Tibial nerve (tissue), 3 donors: ENCODE measurements at regions not wholly inside any gene's neighbourhood (a gene's known extent, or its start where the extent isn't known, plus 50 kb on each side); places are given as distances from the start of the nearest gene placed in this dataset.

ENCODE experiments used
- CTCF ChIP-seq, 5 experiments: fragments of 200-600 bp in 3 of 5; fragments of 450-650 bp in 2 of 5; sonication (generic) in 3 of 5; IDR thresholded peaks; one replicate each; pipeline ENCODE4 v1.5.1; 2016 to 2019; ENCODE audit warnings: antibody characterized with exemption in 5 of 5, mild to moderate bottlenecking in 3 of 5, moderate library complexity in 2 of 5
- POLR2A ChIP-seq, 2 donors: fragments of 450-650 bp; IDR thresholded peaks; one replicate each; pipeline ENCODE4 v1.6.1; 2017; ENCODE audit warnings: antibody characterized with exemption in 2 of 2, mild to moderate bottlenecking in 2 of 2, moderate library complexity in 2 of 2

GRCh38 chr1:173417563-173417962, 59.6 kb upstream of the PRDX6 start:
- TF ChIP-seq POLR2A (IDR thresholded peaks at IDR 0.05) (no peak), CTCF (IDR thresholded peaks at IDR 0.05) (no peak)
